NCI-H2081 (cell line): ENCODE measurements at regions not wholly inside any gene's neighbourhood (a gene's known extent, or its start where the extent isn't known, plus 50 kb on each side); places are given as distances from the start of the nearest gene placed in this dataset.

Experiments
- DNase-seq, 2 experiments: peaks; one replicate each; lab custom pipeline; 2025; lab: John Stamatoyannopoulos, UW

DNA sequence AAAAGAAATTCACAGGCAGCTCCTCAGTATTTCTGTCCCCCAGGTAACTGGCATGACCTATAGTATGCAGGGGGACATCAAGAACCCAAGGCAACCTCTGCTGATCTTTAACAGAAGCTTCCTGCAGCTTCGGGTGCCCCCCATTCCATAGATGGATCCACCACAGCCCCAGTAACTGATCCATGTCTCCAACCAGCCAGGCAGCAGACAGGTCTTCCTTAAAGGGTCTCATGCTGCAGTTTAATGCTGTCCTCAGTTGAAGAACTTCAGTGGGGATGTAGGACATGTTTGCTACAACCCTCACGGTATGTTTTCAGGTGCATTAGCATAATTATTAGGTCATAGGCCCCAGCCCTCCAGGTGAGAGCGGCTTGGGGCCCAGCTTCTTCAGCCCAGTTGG lies 90.9 kb upstream of the OLIG2 start:
- no peak for DNase-seq

DNA sequence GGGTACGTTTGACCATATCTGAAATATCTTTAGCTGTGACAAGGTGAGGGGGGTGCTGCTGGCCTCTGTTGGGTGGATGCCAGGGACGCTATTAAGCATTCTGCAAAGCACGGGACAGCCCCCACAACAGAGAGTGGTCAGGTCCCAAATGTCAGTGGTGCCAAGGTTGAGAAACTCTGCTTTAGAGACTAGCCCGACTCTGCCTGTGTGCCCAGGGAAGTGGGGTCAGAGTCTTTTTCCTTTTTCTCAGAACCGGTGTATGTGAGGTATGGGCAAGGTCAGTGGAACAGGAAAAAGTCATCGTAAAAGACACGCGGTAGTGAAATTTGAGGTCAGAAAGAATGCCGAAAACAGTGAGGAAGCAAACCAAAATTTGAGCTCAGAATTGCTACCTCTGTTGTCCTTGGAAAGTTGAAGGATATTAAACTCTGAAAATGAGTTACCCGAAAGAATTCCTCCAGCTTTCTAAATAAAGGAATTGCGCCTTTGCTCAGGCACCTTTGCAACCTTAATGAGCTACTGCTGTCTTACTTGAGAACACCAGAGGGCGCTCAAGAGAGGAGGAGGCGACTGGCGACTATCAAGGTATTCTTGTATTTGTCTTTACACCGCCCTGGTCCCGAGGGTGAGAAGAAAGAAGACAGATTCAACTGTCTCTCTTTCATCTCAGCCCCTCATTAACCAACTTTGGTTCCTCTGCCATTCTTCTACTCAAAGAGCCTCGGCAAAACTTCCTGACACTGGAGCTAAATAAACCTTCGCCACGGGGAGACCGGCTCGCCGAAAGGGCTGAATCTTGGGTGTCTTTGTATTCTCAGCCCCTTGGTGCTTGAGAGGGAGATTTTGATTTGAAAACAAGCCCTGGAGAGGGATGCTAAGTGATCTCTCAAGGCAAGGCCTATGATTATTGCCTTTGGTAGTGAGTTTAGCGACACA lies 85.4 kb upstream of the OLIG2 start:
- peak; percentile 10 to 14 for DNase-seq

DNA sequence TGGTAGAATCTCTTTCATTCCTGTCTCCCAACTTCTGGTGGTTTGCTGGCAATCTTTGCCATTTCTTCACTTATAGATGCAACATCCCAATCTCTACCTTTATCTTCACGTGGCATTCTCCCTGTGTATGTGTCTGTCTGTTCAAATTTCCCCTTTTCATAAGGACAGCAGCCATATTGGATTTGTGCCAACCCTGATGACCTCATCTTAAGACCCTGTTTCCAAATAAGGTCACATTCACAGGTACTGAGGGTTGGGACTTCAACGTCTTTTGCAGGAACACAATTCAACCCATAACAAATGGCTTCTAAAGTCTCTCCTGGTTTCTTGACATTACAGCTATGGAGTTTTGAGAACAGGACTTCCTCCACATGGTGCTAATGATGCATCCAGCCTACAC lies 84.5 kb upstream of the OLIG2 start:
- no peak for DNase-seq

DNA sequence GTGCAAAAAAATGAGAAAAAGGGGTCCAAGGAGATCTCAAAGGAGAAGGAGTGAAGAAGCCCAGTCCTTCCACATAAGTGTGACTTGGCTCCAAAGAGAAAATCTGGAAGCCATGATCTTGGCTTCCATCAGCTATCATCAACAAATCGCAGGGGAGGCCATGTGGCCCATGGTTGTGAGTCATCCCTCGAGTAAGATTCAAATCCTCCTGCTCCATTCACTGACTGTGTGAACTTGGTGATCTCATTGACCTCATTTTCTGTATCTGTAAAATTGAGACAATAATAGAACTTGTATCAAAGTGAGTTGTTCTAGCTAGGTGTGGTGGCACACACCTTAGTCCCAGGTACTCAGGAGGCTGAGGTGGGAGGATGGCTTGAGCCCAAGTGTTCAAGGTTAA lies 79.1 kb upstream of the OLIG2 start:
- DNase-seq, result no peak

DNA sequence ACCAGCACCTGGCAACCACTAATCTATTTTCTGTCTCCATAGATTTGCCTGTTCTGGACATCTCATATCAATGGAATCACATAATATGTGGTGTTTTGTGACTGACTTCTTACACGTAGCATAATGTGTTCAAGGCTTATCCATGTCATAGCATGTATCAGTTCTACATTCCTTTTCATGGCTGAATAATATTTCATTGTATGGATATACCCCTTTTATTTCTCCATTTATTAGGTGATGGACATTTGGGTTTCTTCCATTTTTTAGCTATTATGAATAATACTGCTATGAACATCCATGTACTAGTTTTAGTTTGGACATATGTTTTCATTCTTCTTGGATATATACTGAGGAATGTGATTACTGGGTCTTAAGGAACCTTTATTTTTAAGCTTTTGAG lies 78.0 kb upstream of the OLIG2 start:
- DNase-seq, result no peak

DNA sequence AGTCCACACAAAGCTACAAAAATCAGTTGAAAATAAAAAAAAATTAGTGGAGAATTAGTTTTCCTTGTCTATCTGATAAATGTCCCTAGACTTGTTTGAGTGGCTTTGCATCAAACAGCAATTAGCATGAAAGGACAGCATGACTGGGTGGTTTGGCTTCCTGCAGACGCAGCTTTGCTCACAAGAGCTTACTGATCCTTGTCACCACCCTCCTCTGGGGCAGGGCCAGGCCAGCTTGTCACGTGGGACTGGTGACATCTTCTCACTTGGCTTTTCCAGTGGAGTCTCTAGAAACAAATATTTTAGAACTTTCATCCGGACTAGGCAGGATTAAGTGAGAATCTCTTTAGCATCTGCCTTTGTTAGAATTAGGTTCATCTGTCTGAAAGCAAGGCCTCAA lies 76.0 kb upstream of the OLIG2 start:
- DNase-seq, result no peak

DNA sequence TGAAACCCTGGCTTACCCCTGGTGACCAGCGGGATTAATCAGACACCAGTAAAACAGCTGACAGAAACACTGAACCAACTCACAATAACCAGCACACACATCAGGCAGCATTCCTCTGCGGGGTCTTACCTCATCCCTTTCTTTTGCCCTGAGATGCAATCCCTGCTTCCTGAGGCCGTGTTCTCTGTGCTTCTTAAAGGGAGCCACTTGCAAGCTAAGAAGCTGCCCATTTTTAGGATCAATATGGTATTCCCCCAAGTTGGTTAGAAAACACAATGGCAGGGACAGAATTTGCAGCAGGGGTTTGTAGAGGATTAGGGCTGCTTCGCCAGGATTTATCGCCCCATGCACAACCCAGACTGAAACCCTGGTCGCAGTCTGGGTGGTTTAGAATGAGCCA lies 74.7 kb upstream of the OLIG2 start:
- DNase-seq, result no peak

DNA sequence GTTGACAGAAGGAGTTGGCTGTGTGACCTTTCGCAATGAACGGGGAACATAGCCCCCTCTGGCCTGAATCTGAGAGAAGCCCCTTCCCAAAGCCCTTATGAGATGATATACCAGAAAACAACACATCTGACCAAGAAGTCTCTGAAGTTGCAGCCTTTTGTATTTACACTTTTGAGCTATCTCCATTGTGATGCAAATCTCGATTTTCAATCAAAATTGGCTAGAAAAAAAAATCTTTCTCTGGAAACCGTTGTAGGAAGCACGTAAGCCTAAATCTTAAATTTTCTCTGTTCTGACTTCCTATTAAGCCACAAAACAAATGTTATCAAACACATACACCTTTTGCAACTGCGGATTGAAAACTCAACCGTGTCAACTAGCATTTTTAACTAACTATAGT lies 71.4 kb upstream of the OLIG2 start:
- DNase-seq, result no peak

DNA sequence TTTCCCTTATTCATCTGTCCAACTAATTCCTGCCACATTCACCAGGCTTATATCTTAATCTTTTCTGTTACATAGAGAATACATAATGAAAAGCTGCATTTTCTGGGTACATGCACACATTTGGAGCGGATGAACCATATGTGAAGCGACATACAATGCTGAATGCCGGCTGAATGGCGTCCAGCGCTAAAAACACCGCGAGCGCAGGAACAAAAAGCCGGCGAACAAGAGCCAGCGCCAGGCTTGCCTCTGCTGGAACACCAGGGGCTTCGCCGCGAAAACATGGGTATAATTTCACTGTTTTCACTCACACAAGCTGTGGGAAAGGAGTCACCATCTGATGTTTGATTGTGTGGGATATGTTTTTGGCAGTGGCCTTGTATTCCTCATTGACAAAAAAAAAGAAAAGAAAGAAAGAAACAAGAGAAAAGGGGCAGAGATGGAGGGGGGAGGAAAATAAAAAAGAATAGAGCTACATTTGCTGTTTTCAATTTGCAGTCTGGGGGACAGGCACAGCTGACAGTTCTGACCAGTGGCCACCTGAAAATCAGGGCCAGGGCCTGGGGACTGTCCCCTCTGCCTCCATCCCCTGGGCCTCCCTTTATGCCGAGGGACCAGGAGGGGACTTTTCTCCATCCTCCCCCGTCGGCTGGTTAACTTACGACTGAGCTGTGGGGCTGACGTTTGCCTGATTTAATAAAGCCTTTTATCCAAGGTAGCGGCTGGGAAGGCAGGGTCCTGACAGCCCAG lies 70.2 kb upstream of the OLIG2 start:
- no peak for DNase-seq

DNA sequence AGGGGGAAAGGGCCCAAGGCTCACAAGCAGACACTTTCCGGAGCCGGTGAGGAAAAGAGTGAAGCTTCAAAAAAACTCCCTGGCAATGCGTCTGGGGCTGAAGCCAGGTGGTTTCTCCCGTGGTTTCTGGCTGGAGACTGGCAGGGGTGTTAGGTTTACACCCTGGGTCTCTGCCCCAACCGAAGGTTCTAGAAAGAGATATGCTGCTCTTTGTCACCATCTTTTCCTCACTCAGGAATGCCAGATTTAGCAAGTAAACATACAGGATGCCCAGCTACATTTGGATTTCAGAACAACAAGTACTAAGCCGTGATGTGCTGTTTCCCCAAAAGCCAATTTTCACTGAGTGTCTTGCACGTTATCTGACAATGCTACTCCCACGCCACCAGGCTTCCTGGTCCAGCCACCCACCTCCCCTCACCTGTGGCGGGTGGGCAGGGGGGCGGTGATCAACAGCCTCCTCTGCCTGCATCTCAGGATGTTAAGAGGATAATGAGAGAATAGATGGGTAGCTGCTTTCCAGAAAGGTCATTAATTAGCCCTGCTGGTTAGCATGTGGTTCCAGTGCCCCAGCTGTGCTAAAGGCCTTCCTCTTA lies 69.6 kb upstream of the OLIG2 start:
- DNase-seq, result no peak

DNA sequence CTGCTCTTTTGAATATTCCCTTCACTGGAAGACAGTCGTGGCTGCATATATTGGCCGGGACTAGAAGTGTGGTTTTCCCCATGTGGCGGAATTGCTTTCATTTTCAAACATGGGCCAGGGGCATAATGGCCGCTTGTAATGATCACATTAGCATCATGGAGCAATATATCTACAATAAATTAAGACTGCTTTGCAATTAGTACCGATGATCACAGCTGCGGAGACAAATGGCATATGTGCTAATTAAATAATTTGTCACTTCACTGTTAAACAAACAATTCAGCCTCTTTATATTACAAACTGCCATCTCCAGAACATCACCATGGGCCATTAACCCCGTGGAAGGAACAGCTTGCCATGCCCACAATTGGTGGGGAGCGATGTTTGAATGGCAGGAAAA lies 68.2 kb upstream of the OLIG2 start:
- peak in 1 of 2 experiments; percentile 9 for DNase-seq

DNA sequence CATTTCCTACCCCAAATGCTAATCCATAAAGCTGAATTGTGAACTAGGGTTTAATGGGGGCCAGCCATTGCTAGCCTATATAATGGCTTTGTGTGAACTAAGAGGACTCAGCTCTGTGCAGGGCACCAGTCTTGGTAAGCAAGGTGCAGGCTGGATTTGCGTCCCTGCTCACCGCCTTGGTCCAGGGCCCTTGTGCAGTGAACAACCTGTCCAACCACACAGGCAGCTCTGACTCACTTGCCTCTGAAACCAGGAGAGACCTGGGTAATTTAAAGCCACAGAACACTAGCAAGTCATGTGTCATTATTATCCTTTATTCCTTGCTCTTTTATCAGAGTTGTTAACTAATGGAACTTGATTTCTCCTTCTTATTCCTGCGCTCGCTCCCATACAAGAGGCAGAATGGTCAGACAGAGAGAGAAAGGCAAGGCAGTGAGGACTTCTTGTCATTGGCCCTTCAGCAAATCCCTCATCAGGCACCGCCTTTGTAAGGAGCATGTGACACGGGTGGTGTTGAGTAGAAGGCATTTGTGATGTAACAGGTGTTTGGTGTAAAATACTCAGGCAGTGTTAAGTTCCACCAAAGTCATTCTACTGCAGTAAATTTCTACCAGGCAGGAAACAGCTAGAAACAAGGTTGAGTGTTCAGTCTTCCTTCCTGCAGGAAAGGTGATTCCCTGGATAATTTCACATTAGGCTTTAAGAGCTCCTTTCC lies 67.3 kb upstream of the OLIG2 start:
- no peak for DNase-seq

DNA sequence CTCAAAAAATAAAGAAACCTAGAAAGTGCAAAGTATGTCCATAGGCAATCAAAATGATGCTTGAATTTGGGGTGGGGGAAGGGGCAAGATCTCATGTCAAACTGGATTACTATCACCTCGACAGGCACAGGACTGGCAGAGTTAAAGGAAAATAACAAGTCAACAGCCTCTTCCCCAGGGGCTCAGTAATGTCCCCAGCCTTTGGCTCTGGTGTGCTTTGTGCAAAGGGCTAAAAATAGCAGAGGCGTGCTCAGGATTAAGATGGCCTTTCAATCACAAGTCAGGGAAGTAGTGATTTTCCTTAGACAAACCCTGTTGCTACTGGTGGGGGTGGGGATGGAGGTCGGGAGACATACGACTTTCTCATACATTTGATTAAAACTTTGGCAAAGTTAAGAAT lies 63.5 kb upstream of the OLIG2 start:
- no peak for DNase-seq

DNA sequence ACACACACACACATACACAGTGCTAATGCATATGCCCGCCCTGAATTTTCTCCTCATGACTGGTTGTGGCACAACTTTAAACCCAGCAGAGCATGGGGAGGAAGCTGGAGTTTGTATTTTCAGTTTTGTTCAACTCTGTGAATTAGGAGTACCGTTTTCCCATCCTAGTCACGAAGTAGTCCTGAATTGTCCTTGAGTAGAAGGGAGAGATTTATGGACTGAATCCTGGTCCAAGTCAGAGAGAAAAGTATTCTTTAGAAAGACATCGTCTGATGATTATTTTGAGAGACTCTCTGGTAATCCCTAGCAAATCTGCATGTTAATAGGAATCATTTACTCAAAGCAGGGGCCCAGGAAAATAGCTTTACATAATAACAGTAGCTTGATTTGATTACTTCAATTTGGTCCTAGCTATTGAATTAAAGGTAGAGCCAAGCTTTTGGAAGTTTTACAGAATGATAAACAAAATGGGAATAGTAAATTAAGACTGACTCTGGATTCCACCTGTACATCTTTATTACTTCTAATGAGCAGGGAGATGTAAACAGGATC lies 60.5 kb upstream of the OLIG2 start:
- no peak for DNase-seq

DNA sequence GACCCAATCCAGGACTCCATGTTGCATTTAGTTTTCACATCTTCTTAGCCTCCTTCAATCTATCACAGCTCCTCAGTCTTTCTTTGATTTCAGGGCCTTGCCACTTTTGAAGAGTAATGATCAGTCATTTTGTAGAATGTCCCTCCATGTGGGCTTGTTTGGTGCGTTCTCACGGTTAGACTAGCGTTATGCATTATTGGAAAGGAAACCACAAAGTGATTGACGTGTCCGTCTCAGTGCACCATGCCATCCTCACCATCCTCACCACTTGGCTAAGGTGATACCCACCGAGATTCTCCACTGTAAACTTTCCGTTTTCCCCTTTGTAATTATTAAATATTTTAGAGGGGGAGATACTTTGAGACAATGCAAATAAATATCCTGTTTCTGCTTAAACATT lies 59.6 kb upstream of the OLIG2 start:
- DNase-seq, result no peak

DNA sequence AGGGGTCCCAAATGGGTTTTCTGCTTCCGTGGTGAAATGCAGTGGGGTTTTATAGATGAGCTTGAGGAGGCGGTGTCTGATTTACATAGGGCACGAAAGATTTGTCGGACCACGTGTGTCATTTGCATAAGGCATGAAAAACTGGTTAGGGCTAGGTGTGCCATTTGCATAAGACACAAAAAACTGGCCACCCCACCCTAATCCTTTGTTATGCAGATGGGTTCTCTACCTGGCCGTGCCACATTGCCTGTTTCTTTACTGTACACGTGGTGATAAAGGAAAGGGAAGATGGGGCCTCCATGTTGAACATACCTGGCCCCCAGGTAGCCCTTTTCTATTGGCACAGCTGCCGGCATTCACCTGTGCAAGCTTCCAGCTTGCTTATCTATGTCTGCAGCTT lies 57.6 kb upstream of the OLIG2 start:
- peak in 1 of 2 experiments; percentile 3 for DNase-seq

DNA sequence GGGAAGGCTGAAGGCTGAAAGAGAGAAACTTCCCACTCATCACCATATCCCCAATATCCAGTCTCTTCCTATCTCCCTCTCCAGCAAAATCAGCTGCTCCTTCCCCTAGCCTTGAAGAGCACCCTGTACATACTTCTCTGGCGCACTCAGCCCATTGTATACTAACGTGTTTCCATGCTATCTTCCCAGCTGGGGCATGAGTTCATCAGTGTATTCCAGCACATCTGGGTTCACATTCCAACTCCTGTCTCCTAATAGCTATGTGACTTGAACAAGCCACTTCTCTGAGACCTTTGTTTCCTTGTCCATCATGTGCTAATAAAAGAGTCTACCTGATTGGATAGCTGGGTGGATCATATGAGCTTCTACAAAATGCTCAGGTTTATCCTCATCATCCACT lies 51.1 kb upstream of the OLIG2 start:
- no peak for DNase-seq

DNA sequence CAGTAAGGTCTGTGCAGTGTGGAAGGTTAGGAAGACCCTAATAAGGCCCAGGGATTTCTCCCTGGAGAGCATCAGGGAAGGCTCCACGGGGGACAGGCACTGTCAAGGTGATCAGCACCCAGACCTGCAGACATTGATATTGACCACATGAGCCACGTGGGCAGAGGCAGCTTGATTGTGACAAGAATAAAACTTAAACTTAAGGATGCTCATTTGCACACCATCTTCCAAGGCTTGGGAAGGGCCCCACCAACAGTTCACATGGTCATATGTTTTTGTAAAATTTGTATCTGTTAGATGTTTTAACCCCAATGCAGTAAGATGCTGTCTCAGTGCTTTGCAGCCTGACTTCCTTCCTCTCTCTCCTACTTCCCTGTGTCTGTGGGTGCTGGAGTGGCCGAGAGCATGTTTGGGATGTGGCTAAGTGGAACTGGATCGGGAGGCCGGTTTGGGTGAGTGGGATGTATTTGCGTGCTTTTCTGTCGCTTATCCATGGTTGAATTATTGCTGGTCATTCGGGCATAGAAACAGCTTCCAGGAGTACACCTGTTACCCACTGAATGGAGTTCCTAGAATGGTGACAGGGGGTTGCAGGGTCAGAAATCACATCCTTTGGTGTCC lies 49.8 kb upstream of the OLIG2 start:
- no peak for DNase-seq
